ENCODE measurements at regions not wholly inside any gene's neighbourhood (a gene's known extent, or its start where the extent isn't known, plus 50 kb on each side); places are given as distances from the start of the nearest gene placed in this dataset.

DNA sequence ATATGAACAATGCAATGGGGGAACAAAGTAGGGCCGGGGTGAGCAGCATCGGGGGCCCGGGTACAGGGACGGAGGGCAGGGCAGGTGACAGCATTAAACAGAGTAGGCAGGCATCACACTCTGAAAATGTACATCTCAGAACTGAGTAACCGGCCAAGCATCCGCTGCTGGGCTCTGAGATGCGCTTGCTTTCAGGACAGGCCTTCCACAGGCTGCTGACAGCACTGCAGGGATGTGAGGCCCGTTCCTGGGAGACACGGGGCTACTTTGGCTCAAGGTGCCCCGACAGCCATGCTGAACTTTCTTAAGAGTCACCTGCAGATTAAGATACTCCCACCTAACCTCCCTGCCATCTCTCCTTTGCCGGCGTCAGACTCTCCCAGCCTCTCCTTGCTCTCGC, 64.3 kb upstream of the FGFR2 start:
- WGBS, 2 experiments (ENCODE audit: insufficient coverage in 2 of 2), result 84 to 85% methylated on average over 10 to 11 of the region's 13 CpGs
- H3K9me3 ChIP-seq (ENCODE audit: control insufficient read depth, low read length), result peaks cover 6% of the 10 kb centered on the region
- H3K27ac ChIP-seq (ENCODE audit: low read depth, low read length, severe bottlenecking), result no peak overlapping the region
- H3K36me3 ChIP-seq (ENCODE audit: control insufficient read depth, insufficient read depth, low read length), result no peaks in the 10 kb centered on the region
- no peak overlapping the region for H3K4me3 ChIP-seq (ENCODE audit: extremely low read depth, insufficient read depth, low read length, poor library complexity, severe bottlenecking)
- H3K4me1 ChIP-seq (ENCODE audit: control insufficient read depth, insufficient read depth, low read length, poor library complexity, severe bottlenecking), result no peaks in the 10 kb centered on the region

DNA sequence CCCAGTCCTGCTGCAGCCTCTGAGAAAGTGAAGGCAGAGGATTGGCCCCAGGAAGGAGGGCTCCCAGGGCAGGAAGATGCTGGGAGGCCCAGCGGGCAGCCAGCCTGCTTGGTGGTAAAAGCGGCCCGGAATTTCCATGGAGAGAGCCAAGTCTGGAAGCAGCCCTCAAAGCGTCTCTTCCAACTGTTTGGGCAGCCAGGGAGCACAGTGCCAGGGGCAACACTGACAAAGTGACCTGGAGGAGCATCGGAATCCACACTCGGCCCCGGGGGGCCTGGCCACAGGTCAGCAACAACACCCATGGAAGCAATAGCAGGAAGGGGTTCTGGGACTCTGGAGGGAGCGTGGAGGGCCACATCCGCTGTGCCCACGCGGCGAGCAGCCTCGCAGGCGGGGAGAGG, 63.2 kb upstream of the FGFR2 start:
- peaks cover 6% of the 10 kb centered on the region for H3K9me3 ChIP-seq (ENCODE audit: control insufficient read depth, low read length)
- no peak overlapping the region for H3K4me3 ChIP-seq (ENCODE audit: extremely low read depth, insufficient read depth, low read length, poor library complexity, severe bottlenecking)
- H3K4me1 ChIP-seq (ENCODE audit: control insufficient read depth, insufficient read depth, low read length, poor library complexity, severe bottlenecking), result no peaks in the 10 kb centered on the region
- no peaks in the 10 kb centered on the region for H3K36me3 ChIP-seq (ENCODE audit: control insufficient read depth, insufficient read depth, low read length)
- H3K27ac ChIP-seq (ENCODE audit: low read depth, low read length, severe bottlenecking), result no peak overlapping the region
- 89 to 93% methylated on average over 14 of the region's 14 CpGs for WGBS, 2 experiments (ENCODE audit: insufficient coverage in 2 of 2)

DNA sequence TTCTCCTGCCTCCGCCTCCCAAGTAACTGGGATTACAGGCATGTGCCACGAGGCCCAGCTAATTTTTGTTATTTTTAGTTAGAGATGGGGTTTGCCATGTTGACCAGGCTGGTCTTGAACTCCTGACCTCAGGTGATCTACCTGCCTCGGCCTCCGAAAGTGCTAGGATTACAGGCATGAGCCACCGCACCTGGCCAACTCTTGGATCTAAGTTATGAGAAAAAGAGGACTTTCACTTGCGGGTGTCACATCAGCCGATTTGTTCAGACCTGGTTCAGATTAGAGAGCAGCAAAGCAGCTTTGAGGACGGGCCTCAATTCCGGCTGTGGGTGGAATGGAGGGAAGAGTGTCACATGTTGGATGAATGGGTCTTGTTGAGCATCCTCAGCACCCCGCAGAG, 61.0 kb upstream of the FGFR2 start:
- H3K36me3 ChIP-seq (ENCODE audit: control insufficient read depth, insufficient read depth, low read length), result no peaks in the 10 kb centered on the region
- H3K4me1 ChIP-seq (ENCODE audit: control insufficient read depth, insufficient read depth, low read length, poor library complexity, severe bottlenecking), result no peaks in the 10 kb centered on the region
- H3K4me3 ChIP-seq (ENCODE audit: extremely low read depth, insufficient read depth, low read length, poor library complexity, severe bottlenecking), result no peak overlapping the region
- no peak overlapping the region for H3K27ac ChIP-seq (ENCODE audit: low read depth, low read length, severe bottlenecking)
- WGBS, 2 experiments (ENCODE audit: insufficient coverage in 2 of 2), result 84 to 85% methylated on average over 9 of the region's 10 CpGs
- no peaks in the 10 kb centered on the region for H3K9me3 ChIP-seq (ENCODE audit: control insufficient read depth, low read length)

DNA sequence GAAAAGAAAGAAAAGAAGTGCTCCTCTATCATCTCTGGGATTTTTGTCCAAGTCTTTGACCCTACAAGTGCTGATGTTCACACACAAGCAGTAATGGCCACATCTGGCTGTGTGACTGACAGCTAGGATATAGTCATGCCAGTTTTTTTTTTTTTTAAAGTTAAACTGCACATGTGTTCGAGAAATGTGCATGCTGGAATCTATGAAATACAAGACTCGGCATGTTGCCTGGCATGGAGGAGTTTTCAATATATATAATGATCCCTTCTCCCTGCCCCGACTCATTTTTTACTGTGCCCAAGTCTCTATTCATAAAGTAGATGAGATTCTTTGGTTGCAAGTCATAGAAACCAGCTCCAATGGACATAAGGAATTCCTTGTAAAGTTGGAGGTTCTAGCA, 60.4 kb upstream of the FGFR2 start:
- H3K4me1 ChIP-seq (ENCODE audit: control insufficient read depth, insufficient read depth, low read length, poor library complexity, severe bottlenecking), result no peaks in the 10 kb centered on the region
- H3K27ac ChIP-seq (ENCODE audit: low read depth, low read length, severe bottlenecking), result no peak overlapping the region
- WGBS, 2 experiments (ENCODE audit: insufficient coverage in 2 of 2), result no CpG with 5 or more reads among the region's 3 CpGs

DNA sequence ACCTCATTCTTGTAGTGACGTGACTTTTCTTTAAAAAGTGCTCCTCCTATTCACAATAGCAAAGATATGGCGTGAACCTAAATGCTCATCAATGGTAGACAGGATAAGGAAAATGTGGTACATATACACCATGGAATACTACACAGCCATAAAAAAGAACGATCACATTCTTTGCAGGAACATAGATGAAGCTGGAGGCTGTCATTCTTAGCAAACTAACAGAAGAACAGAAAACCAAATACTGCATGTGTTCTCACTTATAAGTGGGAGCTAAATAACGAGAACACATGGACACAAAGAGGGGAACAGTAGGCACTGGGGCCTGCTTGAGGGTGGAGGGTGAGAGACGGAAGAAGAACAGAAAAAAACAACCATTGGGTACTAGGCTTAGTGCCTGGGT, 59.9 kb upstream of the FGFR2 start:
- Histone ChIP-seq H3K4me1 (ENCODE audit: control insufficient read depth, insufficient read depth, low read length, poor library complexity, severe bottlenecking) (no peaks in the 10 kb centered on the region), H3K36me3 (ENCODE audit: control insufficient read depth, insufficient read depth, low read length) (no peaks in the 10 kb centered on the region), H3K27ac (ENCODE audit: low read depth, low read length, severe bottlenecking) (no peak overlapping the region), H3K4me3 (ENCODE audit: extremely low read depth, insufficient read depth, low read length, poor library complexity, severe bottlenecking) (no peak overlapping the region), H3K9me3 (ENCODE audit: control insufficient read depth, low read length) (no peaks in the 10 kb centered on the region)
- 80 to 82% methylated on average over 2 to 3 of the region's 5 CpGs for WGBS, 2 experiments (ENCODE audit: insufficient coverage in 2 of 2)

More for the DNA sequence above, 60.4 kb upstream of the FGFR2 start:
- Histone ChIP-seq H3K4me3 (ENCODE audit: extremely low read depth, insufficient read depth, low read length, poor library complexity, severe bottlenecking) (no peak overlapping the region), H3K36me3 (ENCODE audit: control insufficient read depth, insufficient read depth, low read length) (no peaks in the 10 kb centered on the region), H3K9me3 (ENCODE audit: control insufficient read depth, low read length) (no peaks in the 10 kb centered on the region)

DNA sequence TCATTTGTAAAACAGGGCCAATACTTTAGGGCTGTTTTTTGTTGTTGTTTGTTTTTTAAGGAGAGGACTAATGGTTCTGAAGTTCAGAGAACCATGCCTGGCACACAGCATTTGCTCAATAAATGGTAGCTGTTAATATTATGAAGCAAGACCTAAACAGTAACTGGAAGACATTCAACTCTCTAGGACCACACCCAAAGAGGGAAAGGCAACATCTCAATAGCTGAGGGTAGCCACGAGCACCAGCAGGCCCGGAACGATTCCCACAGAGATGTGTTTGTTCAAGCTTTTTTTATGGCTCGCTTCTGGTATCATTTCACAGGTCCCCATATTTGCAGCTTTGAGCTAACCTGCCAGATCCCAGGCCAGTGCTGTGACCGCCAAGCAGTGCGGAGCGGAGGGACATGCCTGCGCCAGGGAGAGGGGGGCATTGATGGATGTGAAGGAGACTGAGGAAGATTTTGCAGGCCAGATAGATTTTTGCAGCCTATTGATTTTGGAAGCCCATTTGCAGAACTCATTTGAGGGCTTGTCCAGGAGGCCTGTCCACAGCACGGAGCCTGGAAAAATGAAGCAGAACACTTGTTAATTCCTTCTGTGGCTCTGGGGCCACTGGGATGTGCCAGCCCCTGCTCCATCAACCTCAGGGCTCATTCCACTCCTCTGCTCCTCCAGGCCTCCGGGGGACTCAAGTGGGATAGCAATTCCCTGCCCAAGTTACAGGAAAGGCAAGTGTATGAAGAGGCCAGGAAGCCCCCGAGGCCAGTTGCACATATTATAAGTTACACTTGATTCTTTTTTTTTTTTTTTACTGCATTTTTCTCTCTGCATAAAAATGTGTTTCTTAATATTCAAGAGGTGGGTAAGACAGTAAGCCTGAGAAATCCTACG, 57.3 kb upstream of the FGFR2 start:
- Histone ChIP-seq H3K4me1 (ENCODE audit: control insufficient read depth, insufficient read depth, low read length, poor library complexity, severe bottlenecking) (no peaks in the 10 kb centered on the region), H3K27ac (ENCODE audit: low read depth, low read length, severe bottlenecking) (no peak overlapping the region), H3K9me3 (ENCODE audit: control insufficient read depth, low read length) (no peaks in the 10 kb centered on the region), H3K4me3 (ENCODE audit: extremely low read depth, insufficient read depth, low read length, poor library complexity, severe bottlenecking) (no peak overlapping the region), H3K36me3 (ENCODE audit: control insufficient read depth, insufficient read depth, low read length) (no peaks in the 10 kb centered on the region)
- 84 to 93% methylated on average over 5 to 9 of the region's 12 CpGs for WGBS, 2 experiments (ENCODE audit: insufficient coverage in 2 of 2)

DNA sequence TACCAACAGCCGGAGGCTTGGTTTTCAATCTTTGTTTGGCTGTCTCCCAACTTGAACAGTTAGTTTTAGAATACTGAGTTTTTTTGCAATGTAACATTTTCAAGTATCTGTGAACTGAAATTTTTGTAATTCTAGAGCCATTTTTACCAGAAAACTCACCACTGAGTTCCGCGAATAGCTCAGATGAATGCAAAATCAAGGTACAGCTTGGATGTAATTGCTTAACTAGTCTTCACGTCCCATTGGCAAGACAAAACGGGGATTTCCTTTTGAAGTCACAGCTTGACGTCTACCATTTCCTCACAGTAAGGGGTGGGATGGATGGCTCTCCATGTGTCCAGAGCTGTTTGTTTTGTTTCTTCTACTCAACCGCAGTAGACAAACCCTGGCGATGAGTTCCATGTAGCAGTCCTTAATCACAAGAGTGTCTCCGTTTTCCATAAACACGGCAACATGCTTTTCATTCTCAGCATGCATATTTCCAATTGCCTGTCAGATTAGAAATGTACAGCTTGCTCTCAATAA, 55.8 kb upstream of the FGFR2 start:
- Histone ChIP-seq H3K9me3 (ENCODE audit: control insufficient read depth, low read length) (no peaks in the 10 kb centered on the region), H3K4me1 (ENCODE audit: control insufficient read depth, insufficient read depth, low read length, poor library complexity, severe bottlenecking) (no peaks in the 10 kb centered on the region), H3K27ac (ENCODE audit: low read depth, low read length, severe bottlenecking) (no peak overlapping the region), H3K4me3 (ENCODE audit: extremely low read depth, insufficient read depth, low read length, poor library complexity, severe bottlenecking) (no peak overlapping the region), H3K36me3 (ENCODE audit: control insufficient read depth, insufficient read depth, low read length) (no peaks in the 10 kb centered on the region)
- 73 to 87% methylated on average over 8 to 10 of the region's 10 CpGs for WGBS, 2 experiments (ENCODE audit: insufficient coverage in 2 of 2)

DNA sequence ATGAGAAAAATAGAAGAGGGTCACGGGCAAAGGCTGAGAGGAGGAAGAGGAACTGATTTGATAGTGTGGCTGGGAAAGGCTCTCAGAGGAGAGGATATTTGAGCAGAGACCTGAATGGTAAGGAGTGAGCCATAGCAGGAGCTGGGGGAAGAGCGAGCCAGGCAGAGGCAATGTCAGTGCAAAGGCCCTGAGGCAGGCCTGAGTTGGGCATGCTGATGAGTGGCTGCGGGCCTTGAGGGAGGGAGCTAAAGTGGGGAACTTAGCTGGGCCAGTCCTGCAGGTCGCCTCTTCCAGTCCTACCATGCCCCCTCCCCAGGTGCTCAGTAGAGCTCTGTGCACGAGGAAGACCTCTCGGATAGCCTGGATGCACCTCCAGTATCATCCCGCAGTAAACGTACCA, 55.4 kb upstream of the FGFR2 start:
- H3K4me1 ChIP-seq (ENCODE audit: control insufficient read depth, insufficient read depth, low read length, poor library complexity, severe bottlenecking), result no peaks in the 10 kb centered on the region
- no peaks in the 10 kb centered on the region for H3K36me3 ChIP-seq (ENCODE audit: control insufficient read depth, insufficient read depth, low read length)
- no peaks in the 10 kb centered on the region for H3K9me3 ChIP-seq (ENCODE audit: control insufficient read depth, low read length)
- WGBS, 2 experiments (ENCODE audit: insufficient coverage in 2 of 2), result 97 to 100% methylated on average over 8 of the region's 8 CpGs
- no peak overlapping the region for H3K27ac ChIP-seq (ENCODE audit: low read depth, low read length, severe bottlenecking)
- no peak overlapping the region for H3K4me3 ChIP-seq (ENCODE audit: extremely low read depth, insufficient read depth, low read length, poor library complexity, severe bottlenecking)

DNA sequence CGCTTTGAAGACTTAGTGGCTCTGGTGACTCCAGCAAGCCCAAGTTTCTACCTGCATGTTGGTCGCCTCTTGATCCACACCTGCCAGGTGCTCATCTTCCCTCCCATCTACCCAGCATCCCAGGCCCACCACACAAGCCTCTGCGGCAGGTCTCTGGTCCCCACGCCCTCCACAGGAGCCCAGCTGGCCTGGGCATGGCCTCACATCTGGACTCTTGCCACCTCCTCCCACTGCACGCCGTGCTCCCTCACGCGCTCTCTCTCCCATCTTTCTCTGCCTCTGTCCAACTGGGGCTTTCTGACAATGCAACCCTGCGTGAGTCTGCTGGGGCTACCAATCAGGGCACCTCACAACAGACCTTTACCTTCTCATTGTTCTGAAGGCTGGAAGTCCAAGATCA, 50.2 kb upstream of the FGFR2 start:
- Histone ChIP-seq H3K27ac (ENCODE audit: low read depth, low read length, severe bottlenecking) (no peak overlapping the region), H3K4me1 (ENCODE audit: control insufficient read depth, insufficient read depth, low read length, poor library complexity, severe bottlenecking) (no peaks in the 10 kb centered on the region), H3K36me3 (ENCODE audit: control insufficient read depth, insufficient read depth, low read length) (no peaks in the 10 kb centered on the region), H3K4me3 (ENCODE audit: extremely low read depth, insufficient read depth, low read length, poor library complexity, severe bottlenecking) (no peak overlapping the region), H3K9me3 (ENCODE audit: control insufficient read depth, low read length) (no peaks in the 10 kb centered on the region)
- 92 to 100% methylated on average over 5 to 7 of the region's 9 CpGs for WGBS, 2 experiments (ENCODE audit: insufficient coverage in 2 of 2)

DNA sequence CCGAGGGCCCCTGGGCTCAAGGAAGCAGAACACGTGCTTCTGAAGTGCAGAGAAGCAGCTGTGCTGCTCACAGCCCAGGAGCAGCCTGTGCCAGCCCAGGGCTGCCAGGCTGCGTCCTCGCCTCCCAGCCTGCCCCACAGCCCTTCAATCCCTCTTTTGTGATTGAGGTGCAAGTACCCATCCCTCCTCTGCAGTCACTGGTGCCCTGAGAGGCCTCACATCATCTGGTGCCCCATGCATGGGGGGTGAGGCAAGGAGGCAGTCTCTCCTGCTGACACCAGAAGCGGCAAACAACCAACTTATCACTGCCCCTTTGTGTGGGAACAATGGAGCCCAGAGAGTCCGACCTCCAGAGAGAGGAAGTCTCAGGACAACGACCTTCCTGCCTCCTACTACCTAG, 49.8 kb upstream of the FGFR2 start:
- no peaks in the 10 kb centered on the region for H3K9me3 ChIP-seq (ENCODE audit: control insufficient read depth, low read length)
- 45 to 72% methylated on average over 3 to 5 of the region's 7 CpGs for WGBS, 2 experiments (ENCODE audit: insufficient coverage in 2 of 2)

More for the DNA sequence above, 49.8 kb upstream of the FGFR2 start:
- Histone ChIP-seq H3K4me3 (ENCODE audit: extremely low read depth, insufficient read depth, low read length, poor library complexity, severe bottlenecking) (no peak overlapping the region), H3K4me1 (ENCODE audit: control insufficient read depth, insufficient read depth, low read length, poor library complexity, severe bottlenecking) (no peaks in the 10 kb centered on the region), H3K36me3 (ENCODE audit: control insufficient read depth, insufficient read depth, low read length) (no peaks in the 10 kb centered on the region), H3K27ac (ENCODE audit: low read depth, low read length, severe bottlenecking) (no peak overlapping the region)
